H1 (cell line): ENCODE measurements at regions not wholly inside any gene's neighbourhood (a gene's known extent, or its start where the extent isn't known, plus 50 kb on each side); places are given as distances from the start of the nearest gene placed in this dataset.

ENCODE experiments used
- CTCF ChIA-PET: fragments of 300-600 bp; sonication (Branson Sonifier 250); formaldehyde crosslinking; loops from one replicate; lab custom pipeline; 2021; ENCODE audit not compliant: partially characterized antibody; lab: Charles Lee
- POLR2A ChIA-PET: fragments of 300-600 bp; sonication (Branson Sonifier 250); formaldehyde crosslinking; loops from one replicate; lab custom pipeline; 2021; ENCODE audit warnings: inconsistent platforms; ENCODE audit not compliant: partially characterized antibody; lab: Charles Lee
- DNase-seq, 2 experiments: peaks; one replicate each; pipeline versions ENCODE4 v3.0.0 to v3.0.0-alpha.2; 2010 to 2022; ENCODE audit warnings: low spot score in 2 of 2, low read depth in 1 of 2, mixed read lengths in 1 of 2
- FAIRE-seq: peaks from 2 replicates; lab custom pipeline; 2011; peaks lifted over from hg19 to GRCh38; lab: Jason Lieb, UNC
- H2AFZ ChIP-seq: 2 replicates; pipeline ENCODE4 v1.8.1; 2012; ENCODE audit warnings: low read length, inconsistent platforms
- H2AK5ac ChIP-seq: 2 replicates; pipeline ENCODE4 v1.6.1; 2013; ENCODE audit warnings: low read depth, low read length
- H2BK120ac ChIP-seq: replicated peaks from 2 replicates; pipeline ENCODE3; 2013; ENCODE audit warnings: low read depth, low read length, inconsistent platforms
- H2BK12ac ChIP-seq: 2 replicates; pipeline ENCODE4 v1.6.1; 2013; ENCODE audit warnings: low read depth, low read length
- H2BK15ac ChIP-seq: 2 replicates; pipeline ENCODE4 v1.6.1; 2013; ENCODE audit warnings: low read length
- H2BK20ac ChIP-seq: 2 replicates; pipeline ENCODE4 v1.6.1; 2013; ENCODE audit warnings: low read length
- H2BK5ac ChIP-seq: 2 replicates; pipeline ENCODE4 v1.6.1; 2013; ENCODE audit warnings: low read depth, low read length
- H3K14ac ChIP-seq: 2 replicates; pipeline ENCODE4 v1.6.1; 2013; ENCODE audit warnings: inconsistent platforms; ENCODE audit not compliant: insufficient read length
- H3K18ac ChIP-seq: 2 replicates; pipeline ENCODE4 v1.6.1; 2013; ENCODE audit warnings: low read length; ENCODE audit errors: extremely low read depth
- H3K23ac ChIP-seq: 2 replicates; pipeline ENCODE4 v1.6.1; 2013; ENCODE audit warnings: inconsistent platforms; ENCODE audit not compliant: insufficient read length
- H3K23me2 ChIP-seq: 2 replicates; pipeline ENCODE4 v1.6.1; 2013; ENCODE audit warnings: low read depth, low read length
- H3K27ac ChIP-seq: 2 replicates; pipeline ENCODE4 v1.6.1; 2011; ENCODE audit warnings: low read depth, low read length, inconsistent platforms
- H3K27me3 ChIP-seq, 4 experiments: replicated peaks in 1 of 4; 1 replicate in 1 of 4; 2 replicates in 3 of 4; pipeline versions ENCODE4 v1.6.1 to v1.8.1; 2011 to 2013; ENCODE audit warnings: low read length in 3 of 4, mild to moderate bottlenecking in 3 of 4, inconsistent platforms in 2 of 4, mixed read lengths in 2 of 4, moderate library complexity in 1 of 4; ENCODE audit not compliant: control insufficient read depth in 3 of 4, insufficient read depth in 3 of 4; ENCODE audit errors: extremely low read depth in 1 of 4
- H3K36me3 ChIP-seq, 4 experiments: 2 replicates each; pipeline versions ENCODE4 v1.6.1 to v1.8.1; 2011 to 2013; ENCODE audit warnings: mild to moderate bottlenecking in 4 of 4, low read length in 3 of 4, moderate library complexity in 2 of 4, control low read depth in 1 of 4, inconsistent platforms in 1 of 4; ENCODE audit not compliant: insufficient read depth in 4 of 4, control insufficient read depth in 2 of 4
- H3K4ac ChIP-seq: replicated peaks from 2 replicates; pipeline ENCODE3; 2013; ENCODE audit warnings: low read length, low read depth, mixed read lengths, inconsistent platforms; ENCODE audit not compliant: insufficient read length
- H3K4me1 ChIP-seq, 4 experiments: replicated peaks in 1 of 4; 1 replicate in 1 of 4; 2 replicates in 3 of 4; pipeline versions ENCODE4 v1.6.1 to v1.8.1; 2011 to 2013; ENCODE audit warnings: low read length in 3 of 4, inconsistent platforms in 2 of 4, mixed read lengths in 1 of 4; ENCODE audit not compliant: insufficient read depth in 4 of 4, control insufficient read depth in 3 of 4
- H3K4me2 ChIP-seq, 2 experiments: 2 replicates each; pipeline versions ENCODE4 v1.6.1 to v1.8.1; 2011 to 2013; ENCODE audit warnings: low read depth in 2 of 2, low read length in 2 of 2, control low read depth in 1 of 2, inconsistent platforms in 1 of 2, mild to moderate bottlenecking in 1 of 2; ENCODE audit not compliant: insufficient read depth in 1 of 2
- H3K4me3 ChIP-seq, 4 experiments: fragments of 200-600, 300-600 bp in 1 of 4; sonication (generic), shearing (Covaris generic), sonication (Bioruptor Twin) in 1 of 4; 2 replicates each; pipeline versions ENCODE4 v1.5.1 to v1.8.1; 2011 to 2016; ENCODE audit warnings: low read length in 4 of 4, low read depth in 3 of 4, control low read depth in 2 of 4, inconsistent platforms in 2 of 4, mild to moderate bottlenecking in 2 of 4, mixed read lengths in 1 of 4, moderate library complexity in 1 of 4; ENCODE audit not compliant: insufficient read depth in 2 of 4; ENCODE audit errors: extremely low read depth in 1 of 4
- H3K56ac ChIP-seq: replicated peaks from 2 replicates; pipeline ENCODE3; 2013; ENCODE audit warnings: low read depth, mild to moderate bottlenecking, mixed read lengths, low read length, inconsistent platforms; ENCODE audit not compliant: insufficient read length
- H3K79me1 ChIP-seq: 2 replicates; pipeline ENCODE4 v1.6.1; 2013; ENCODE audit warnings: low read depth, low read length, control low read depth
- H3K79me2 ChIP-seq, 2 experiments: 2 replicates each; pipeline versions ENCODE4 v1.6.1 to v1.8.1; 2012 to 2013; ENCODE audit warnings: low read length in 2 of 2, mild to moderate bottlenecking in 2 of 2, inconsistent platforms in 1 of 2; ENCODE audit not compliant: insufficient read depth in 2 of 2, control insufficient read depth in 1 of 2
- H3K9ac ChIP-seq, 4 experiments: replicated peaks in 1 of 4; 1 replicate in 1 of 4; 2 replicates in 3 of 4; pipeline versions ENCODE4 v1.6.1 to v1.8.1; 2011 to 2013; ENCODE audit warnings: low read depth in 3 of 4, low read length in 3 of 4, control low read depth in 2 of 4, mild to moderate bottlenecking in 2 of 4, moderate library complexity in 2 of 4, inconsistent platforms in 1 of 4; ENCODE audit errors: extremely low read depth in 1 of 4
- H3K9me3 ChIP-seq, 2 experiments: 2 replicates each; pipeline versions ENCODE4 v1.6.1 to v1.8.1; 2012 to 2013; ENCODE audit warnings: mild to moderate bottlenecking in 2 of 2, moderate library complexity in 2 of 2, control low read depth in 1 of 2, inconsistent platforms in 1 of 2, low read depth in 1 of 2, low read length in 1 of 2, mixed read lengths in 1 of 2; ENCODE audit not compliant: insufficient read depth in 2 of 2
- H4K20me1 ChIP-seq, 2 experiments: replicated peaks in 1 of 2; 2 replicates each; pipeline versions ENCODE3 to v1.8.1; 2011 to 2013; ENCODE audit warnings: inconsistent platforms in 2 of 2, low read length in 2 of 2, mild to moderate bottlenecking in 1 of 2; ENCODE audit not compliant: insufficient read depth in 2 of 2, control insufficient read depth in 1 of 2
- H4K5ac ChIP-seq: 2 replicates; pipeline ENCODE4 v1.6.1; 2013; ENCODE audit warnings: low read length, low read depth, mixed read lengths, inconsistent platforms; ENCODE audit not compliant: insufficient read length
- H4K8ac ChIP-seq: 2 replicates; pipeline ENCODE4 v1.8.0; 2013; ENCODE audit warnings: mild to moderate bottlenecking, moderate library complexity, low read length, inconsistent platforms; ENCODE audit not compliant: insufficient read depth; ENCODE audit errors: extremely low read depth
- H4K91ac ChIP-seq: replicated peaks from 2 replicates; pipeline ENCODE3; 2013; ENCODE audit warnings: low read length, mixed read lengths, inconsistent platforms; ENCODE audit not compliant: insufficient read length
- CBX8 ChIP-seq: fragments of 300-800, 300-1000 bp; sonication (generic); IDR thresholded peaks from 2 replicates; pipeline ENCODE4 v1.7.1; 2016; ENCODE audit warnings: low read depth, low read length, borderline replicate concordance
- WGBS, 2 experiments: shearing (Covaris generic) in 1 of 2; methylation state at CpG; one replicate each; pipeline versions ENCODE4 v1.1.6 to v1.1.7; 2013 to 2015; ENCODE audit warnings: low lambda C conversion rate in 2 of 2, mixed read lengths in 2 of 2, inconsistent platforms in 1 of 2, low coverage in 1 of 2, missing lambda C conversion rate in 1 of 2; ENCODE audit not compliant: insufficient replicate concordance in 2 of 2, insufficient coverage in 1 of 2, insufficient read length in 1 of 2; ENCODE audit errors: extremely low coverage in 1 of 2, missing lambda C conversion rate in 1 of 2; 5-methylcytosine and 5-hydroxymethylcytosine counted together
- TF ChIP-seq, protein P1 (sequence below), 3 experiments: IDR thresholded peaks; 1 replicate in 2 of 3; 2 replicates in 1 of 3; pipeline versions ENCODE4 v1.5.1 to v1.6.1; 2011; ENCODE audit warnings: low read length in 3 of 3, mild to moderate bottlenecking in 3 of 3, inconsistent platforms in 2 of 3, low read depth in 1 of 3, moderate library complexity in 1 of 3; ENCODE audit not compliant: insufficient read depth in 1 of 3; ENCODE audit errors: control extremely low read depth in 1 of 3

DNA sequence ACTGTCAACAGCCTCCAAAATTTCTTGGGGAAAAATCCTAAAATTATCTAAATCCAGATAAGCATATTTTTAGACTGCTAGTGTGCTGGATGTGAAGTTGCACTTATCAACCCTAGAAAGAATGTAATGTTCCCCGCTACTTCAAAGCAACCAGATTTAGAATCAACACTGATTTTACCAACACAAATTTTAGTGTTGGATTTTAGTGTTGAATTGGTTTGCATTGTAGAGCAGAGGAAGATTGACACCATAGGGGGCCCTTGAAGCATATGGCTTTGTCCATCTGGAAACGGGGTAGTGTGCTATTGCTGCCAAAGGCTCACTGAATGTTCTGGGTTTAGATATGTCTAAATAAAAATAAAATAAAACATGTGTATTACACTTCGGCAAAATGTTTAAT lies 126.3 kb upstream of the EMCN start:
- WGBS, 2 experiments: 85% methylated on average over 3 of the region's 3 CpGs; no CpG with 5 or more reads in 1 of the 2 experiments
- TF ChIP-seq, protein P1, sequence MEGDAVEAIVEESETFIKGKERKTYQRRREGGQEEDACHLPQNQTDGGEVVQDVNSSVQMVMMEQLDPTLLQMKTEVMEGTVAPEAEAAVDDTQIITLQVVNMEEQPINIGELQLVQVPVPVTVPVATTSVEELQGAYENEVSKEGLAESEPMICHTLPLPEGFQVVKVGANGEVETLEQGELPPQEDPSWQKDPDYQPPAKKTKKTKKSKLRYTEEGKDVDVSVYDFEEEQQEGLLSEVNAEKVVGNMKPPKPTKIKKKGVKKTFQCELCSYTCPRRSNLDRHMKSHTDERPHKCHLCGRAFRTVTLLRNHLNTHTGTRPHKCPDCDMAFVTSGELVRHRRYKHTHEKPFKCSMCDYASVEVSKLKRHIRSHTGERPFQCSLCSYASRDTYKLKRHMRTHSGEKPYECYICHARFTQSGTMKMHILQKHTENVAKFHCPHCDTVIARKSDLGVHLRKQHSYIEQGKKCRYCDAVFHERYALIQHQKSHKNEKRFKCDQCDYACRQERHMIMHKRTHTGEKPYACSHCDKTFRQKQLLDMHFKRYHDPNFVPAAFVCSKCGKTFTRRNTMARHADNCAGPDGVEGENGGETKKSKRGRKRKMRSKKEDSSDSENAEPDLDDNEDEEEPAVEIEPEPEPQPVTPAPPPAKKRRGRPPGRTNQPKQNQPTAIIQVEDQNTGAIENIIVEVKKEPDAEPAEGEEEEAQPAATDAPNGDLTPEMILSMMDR (IDR thresholded peaks at IDR 0.05; ENCODE audit: control extremely low read depth in 1 of 3, insufficient read depth in 1 of 3, low read depth in 1 of 3, low read length in 3 of 3): no peak
- no peak for TF ChIP-seq CBX8
- no peak overlapping the region for H2BK20ac ChIP-seq

More for the DNA sequence above, 126.3 kb upstream of the EMCN start:
- Histone ChIP-seq H3K36me3 (no peaks in the 10 kb centered on the region), H2BK12ac (no peak overlapping the region), H2BK15ac (no peak overlapping the region), H3K18ac (no peak overlapping the region), H3K27ac (no peak overlapping the region), H4K8ac (no peak overlapping the region), H4K91ac (no peak overlapping the region), H3K4ac (no peak overlapping the region), H3K14ac (no peak overlapping the region), H2BK5ac (no peak overlapping the region), H3K27me3 (no peaks in the 10 kb centered on the region), H2AFZ (no peak overlapping the region), H2AK5ac (no peak overlapping the region), H3K56ac (no peak overlapping the region), H4K5ac (no peak overlapping the region), H3K23ac (no peak overlapping the region), H3K79me1 (no peaks in the 10 kb centered on the region), H3K4me1 (no peaks in the 10 kb centered on the region), H3K9me3 (no peaks in the 10 kb centered on the region), H3K9ac (no peak overlapping the region), H3K4me3 (no peak overlapping the region), H3K4me2 (no peak overlapping the region), H3K23me2 (no peaks in the 10 kb centered on the region), H2BK120ac (no peak overlapping the region), H3K79me2 (no peaks in the 10 kb centered on the region), H4K20me1 (no peaks in the 10 kb centered on the region)
- POLR2A ChIA-PET: no interaction called here
- FAIRE-seq (no peak), DNase-seq (no peak)
- CTCF ChIA-PET: no interaction called here
